GM10266 (cell line): ENCODE measurements at regions not wholly inside any gene's neighbourhood (a gene's known extent, or its start where the extent isn't known, plus 50 kb on each side); places are given as distances from the start of the nearest gene placed in this dataset.

Experiments
- DNase-seq: peaks from one replicate; pipeline ENCODE4 v3.0.0; 2012; ENCODE audit errors: extremely low spot score
- TF ChIP-seq, protein P1 (sequence below): IDR thresholded peaks from 2 replicates; pipeline ENCODE4 v1.5.1; 2012; ENCODE audit warnings: mild to moderate bottlenecking, low read depth; ENCODE audit not compliant: control insufficient read depth, insufficient read depth; ENCODE audit errors: missing control alignments

- DNase-seq, result no peak
- TF ChIP-seq, protein P1, sequence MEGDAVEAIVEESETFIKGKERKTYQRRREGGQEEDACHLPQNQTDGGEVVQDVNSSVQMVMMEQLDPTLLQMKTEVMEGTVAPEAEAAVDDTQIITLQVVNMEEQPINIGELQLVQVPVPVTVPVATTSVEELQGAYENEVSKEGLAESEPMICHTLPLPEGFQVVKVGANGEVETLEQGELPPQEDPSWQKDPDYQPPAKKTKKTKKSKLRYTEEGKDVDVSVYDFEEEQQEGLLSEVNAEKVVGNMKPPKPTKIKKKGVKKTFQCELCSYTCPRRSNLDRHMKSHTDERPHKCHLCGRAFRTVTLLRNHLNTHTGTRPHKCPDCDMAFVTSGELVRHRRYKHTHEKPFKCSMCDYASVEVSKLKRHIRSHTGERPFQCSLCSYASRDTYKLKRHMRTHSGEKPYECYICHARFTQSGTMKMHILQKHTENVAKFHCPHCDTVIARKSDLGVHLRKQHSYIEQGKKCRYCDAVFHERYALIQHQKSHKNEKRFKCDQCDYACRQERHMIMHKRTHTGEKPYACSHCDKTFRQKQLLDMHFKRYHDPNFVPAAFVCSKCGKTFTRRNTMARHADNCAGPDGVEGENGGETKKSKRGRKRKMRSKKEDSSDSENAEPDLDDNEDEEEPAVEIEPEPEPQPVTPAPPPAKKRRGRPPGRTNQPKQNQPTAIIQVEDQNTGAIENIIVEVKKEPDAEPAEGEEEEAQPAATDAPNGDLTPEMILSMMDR, result no peak
These were observed 114.8 kb downstream of the PHETA1 start for GRCh38 chr12:111254106-111254505.

GRCh38 chr12:111253213-111253612 is 115.7 kb downstream of the PHETA1 start:
- TF ChIP-seq, protein P1, result no peak
- no peak for DNase-seq

DNA sequence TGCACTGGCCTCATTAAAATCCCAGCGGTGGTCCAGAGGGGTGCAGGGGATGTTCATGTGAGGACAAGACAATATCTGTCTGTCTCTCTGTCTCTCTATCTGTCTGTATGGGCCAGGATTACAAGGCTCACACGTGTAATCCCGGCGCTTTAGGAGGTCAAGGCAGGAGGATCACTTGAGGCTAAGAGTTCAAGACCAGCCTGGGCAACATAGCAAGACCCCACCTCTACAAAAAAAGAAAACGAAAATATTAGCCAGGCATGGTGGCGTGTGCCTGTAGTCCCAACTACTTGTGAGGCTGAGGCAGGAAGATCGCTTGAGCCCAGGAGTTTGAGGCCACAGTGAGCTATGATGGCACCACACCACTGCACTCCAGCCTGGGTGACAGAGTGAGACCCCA is 117.1 kb downstream of the PHETA1 start:
- TF ChIP-seq, protein P1, result no peak
- DNase-seq, result no peak

DNA sequence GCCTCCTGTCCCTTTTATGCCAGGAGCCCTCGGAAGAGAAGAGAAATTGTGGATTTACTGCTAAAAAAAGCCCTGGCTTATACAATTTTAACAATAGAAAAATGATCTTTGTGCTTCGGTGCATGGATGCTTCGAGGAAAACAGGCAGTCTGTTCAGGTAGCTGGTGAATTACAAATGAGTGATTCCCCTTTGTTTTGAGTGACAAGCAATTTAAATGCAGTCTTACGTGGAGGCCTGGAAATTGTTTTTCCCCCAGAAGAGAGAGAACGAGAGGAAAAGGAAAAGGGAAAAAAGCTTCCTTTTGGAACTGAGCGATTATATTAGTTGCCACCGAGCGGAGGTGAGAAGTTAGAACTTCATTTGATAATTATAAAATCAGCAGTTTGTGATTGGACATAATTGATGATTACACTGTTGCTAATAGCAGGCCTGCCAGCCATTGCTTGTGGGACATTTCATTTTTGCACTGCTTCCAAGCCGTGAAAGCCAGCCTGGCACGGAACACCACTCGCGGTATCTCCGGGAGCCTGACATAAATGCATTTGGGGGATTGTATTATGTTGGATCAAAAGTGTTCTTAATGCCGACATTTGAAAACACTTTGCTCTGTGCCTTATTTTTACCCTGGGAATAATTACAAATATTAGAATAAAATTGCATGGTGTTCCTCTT is 117.7 kb downstream of the PHETA1 start:
- TF ChIP-seq, protein P1, result no peak
- no peak for DNase-seq

DNA sequence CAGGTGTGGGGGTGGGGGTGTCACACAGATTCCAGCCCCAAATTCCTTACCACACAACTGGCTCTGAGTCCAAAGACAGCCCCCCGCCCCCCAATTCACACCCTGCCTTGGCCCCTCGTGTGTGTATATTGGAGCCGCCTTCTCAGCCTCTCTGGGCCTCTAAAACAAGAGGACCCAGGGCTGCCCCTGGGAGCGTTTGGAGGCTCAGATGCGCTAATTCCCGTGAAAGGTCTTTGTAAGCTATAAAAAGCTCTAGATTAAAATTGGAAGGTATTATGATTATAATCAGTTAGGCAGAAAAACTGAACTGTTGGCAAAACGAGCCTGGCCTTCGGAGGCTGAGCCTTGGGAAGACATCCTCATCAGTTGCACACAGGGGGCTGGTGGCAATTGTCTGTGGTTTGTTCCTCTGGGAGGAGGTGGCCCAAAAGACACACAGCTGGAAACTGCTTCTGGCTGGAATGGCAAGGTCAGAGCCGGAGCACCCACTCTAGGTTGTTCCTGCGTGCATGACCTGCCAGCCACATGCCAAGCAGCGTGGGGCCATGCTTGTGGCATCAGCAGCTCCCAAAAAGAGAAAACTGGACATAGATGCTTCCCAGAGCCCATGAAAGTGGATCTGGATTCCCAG is 118.5 kb downstream of the PHETA1 start:
- no peak for DNase-seq
- TF ChIP-seq, protein P1, result no peak

- TF ChIP-seq, protein P1, result no peak
- no peak for DNase-seq
These were observed 119.1 kb downstream of the PHETA1 start for GRCh38 chr12:111249757-111250156.

DNA sequence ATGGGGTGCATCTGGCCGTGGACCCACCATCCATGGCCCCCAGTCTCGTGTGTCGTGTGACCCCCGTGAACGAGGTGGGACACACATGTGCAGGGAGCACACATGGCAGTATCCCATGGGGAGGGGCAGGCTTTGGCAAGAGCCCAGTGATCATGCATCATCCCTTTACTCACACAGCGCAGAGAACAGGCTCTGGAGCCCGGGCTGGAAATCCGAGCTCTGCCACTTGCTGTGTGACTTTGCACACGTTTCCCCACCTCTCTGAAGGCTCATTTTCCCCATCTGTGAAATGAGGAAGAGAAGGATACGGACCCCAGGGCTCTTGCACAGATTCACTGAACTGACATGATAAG is 119.9 kb downstream of the PHETA1 start:
- TF ChIP-seq, protein P1, result no peak
- DNase-seq, result no peak
